ENCODE measurements at regions not wholly inside any gene's neighbourhood (a gene's known extent, or its start where the extent isn't known, plus 50 kb on each side); places are given as distances from the start of the nearest gene placed in this dataset.
"Not testable (repeated sequence)": the region's sequence is repeated elsewhere in the genome, so short reads cannot be mapped to it uniquely, and the experiment has no call there.

- Mint-ChIP-seq H3K27ac (no peak overlapping the region), H3K36me3 (no peaks in the 10 kb centered on the region), H3K9me3 (no peaks in the 10 kb centered on the region), H3K4me1 (no peaks in the 10 kb centered on the region), H3K4me3 (no peak overlapping the region), H3K27me3 (no peaks in the 10 kb centered on the region)
- POLR2A ChIA-PET: no interaction called here
- DNase-seq: no peak
- ATAC-seq (ENCODE audit: low read depth): no peak
Observed at GRCh38 chr4:116539744-116540143, 545.6 kb downstream of the TRAM1L1 start.

- no peak overlapping the region for H3K4me3 Mint-ChIP-seq
- POLR2A ChIA-PET: no interaction called here
- H3K4me1 Mint-ChIP-seq: no peaks in the 10 kb centered on the region
- H3K27me3 Mint-ChIP-seq: no peaks in the 10 kb centered on the region
- H3K27ac Mint-ChIP-seq: no peak overlapping the region
- no peaks in the 10 kb centered on the region for H3K9me3 Mint-ChIP-seq
- no peak for ATAC-seq (ENCODE audit: low read depth)
- no peak for DNase-seq
- no peaks in the 10 kb centered on the region for H3K36me3 Mint-ChIP-seq
Observed at GRCh38 chr4:116537828-116538227, 547.5 kb downstream of the TRAM1L1 start.

- H3K36me3 Mint-ChIP-seq; H3K27me3 Mint-ChIP-seq; H3K27ac Mint-ChIP-seq; POLR2A ChIA-PET; H3K9me3 Mint-ChIP-seq; H3K4me3 Mint-ChIP-seq; DNase-seq; ATAC-seq (ENCODE audit: low read depth); H3K4me1 Mint-ChIP-seq: not testable (repeated sequence)
Observed at GRCh38 chr4:116536024-116536423, 549.4 kb downstream of the TRAM1L1 start.

DNA sequence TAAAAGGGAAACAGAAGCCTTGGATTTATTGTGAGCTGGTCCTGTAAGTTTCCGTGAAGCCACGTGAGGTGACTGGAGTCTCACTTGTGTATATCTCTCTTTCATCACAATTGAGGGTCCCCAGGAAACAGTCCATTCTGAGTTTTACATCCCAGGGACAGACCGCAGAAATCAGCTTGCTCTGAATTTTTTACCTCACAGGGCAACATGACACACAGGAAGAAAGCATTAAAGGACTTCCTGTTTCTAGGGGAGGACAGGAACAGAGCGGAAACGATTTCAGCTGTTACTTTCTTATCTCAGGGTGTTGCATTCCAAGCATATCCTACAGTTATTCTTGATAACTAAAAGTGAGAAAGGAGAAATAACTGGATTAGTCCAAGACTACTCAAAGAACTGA lies 553.5 kb downstream of the TRAM1L1 start:
- Mint-ChIP-seq H3K9me3 (peaks cover 1% of the 10 kb centered on the region), H3K27ac (no peak overlapping the region), H3K27me3 (peaks cover 3% of the 10 kb centered on the region), H3K4me3 (peak overlapping the region; percentile 27), H3K36me3 (no peaks in the 10 kb centered on the region), H3K4me1 (peaks cover 4% of the 10 kb centered on the region)
- POLR2A ChIA-PET: no interaction called here
- no peak for DNase-seq
- peak; percentile 54 for ATAC-seq (ENCODE audit: low read depth)

GRCh38 chr4:116531026-116531425 lies 554.4 kb downstream of the TRAM1L1 start:
- Mint-ChIP-seq H3K27me3 (peaks cover 3% of the 10 kb centered on the region), H3K36me3 (no peaks in the 10 kb centered on the region), H3K4me3 (no peak overlapping the region), H3K9me3 (peaks cover 1% of the 10 kb centered on the region), H3K27ac (no peak overlapping the region), H3K4me1 (peaks cover 4% of the 10 kb centered on the region)
- DNase-seq: no peak
- POLR2A ChIA-PET: no interaction called here
- no peak for ATAC-seq (ENCODE audit: low read depth)

DNA sequence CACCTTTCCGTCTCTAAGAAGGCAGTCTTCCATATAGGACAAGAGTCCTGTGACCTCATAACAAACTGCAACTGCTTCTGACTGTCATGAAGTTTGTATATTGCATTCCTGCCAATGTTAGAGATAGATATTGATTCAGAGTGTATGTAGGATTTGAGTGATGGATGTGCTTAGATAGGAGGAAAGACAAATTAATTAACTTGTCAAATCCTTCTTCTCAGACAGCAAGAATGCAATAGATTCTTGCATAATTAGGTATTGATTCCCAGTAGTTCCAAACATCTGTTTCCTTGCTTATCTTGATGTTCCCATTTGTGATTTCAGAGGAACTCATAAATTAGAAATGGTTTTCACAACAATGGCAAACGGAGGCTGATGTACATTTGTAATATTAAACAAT lies 555.3 kb downstream of the TRAM1L1 start:
- POLR2A ChIA-PET: no interaction called here
- no peak overlapping the region for H3K27ac Mint-ChIP-seq
- no peaks in the 10 kb centered on the region for H3K36me3 Mint-ChIP-seq
- H3K4me3 Mint-ChIP-seq: no peak overlapping the region
- peaks cover 3% of the 10 kb centered on the region for H3K27me3 Mint-ChIP-seq
- no peak for ATAC-seq (ENCODE audit: low read depth)
- peaks cover 4% of the 10 kb centered on the region for H3K4me1 Mint-ChIP-seq
- H3K9me3 Mint-ChIP-seq: peaks cover 1% of the 10 kb centered on the region
- DNase-seq: no peak

- H3K27me3 Mint-ChIP-seq: peaks cover 3% of the 10 kb centered on the region
- H3K36me3 Mint-ChIP-seq: no peaks in the 10 kb centered on the region
- H3K4me1 Mint-ChIP-seq: peaks cover 4% of the 10 kb centered on the region
- POLR2A ChIA-PET: no interaction called here
- DNase-seq (no peak), ATAC-seq (ENCODE audit: low read depth) (no peak)
- no peak overlapping the region for H3K4me3 Mint-ChIP-seq
- H3K9me3 Mint-ChIP-seq: peaks cover 1% of the 10 kb centered on the region
- no peak overlapping the region for H3K27ac Mint-ChIP-seq
Observed at GRCh38 chr4:116529129-116529528, 556.2 kb downstream of the TRAM1L1 start.

- POLR2A ChIA-PET: no interaction called here
- no peak for DNase-seq
Observed at GRCh38 chr4:116522922-116523321, 562.5 kb downstream of the TRAM1L1 start.

GRCh38 chr4:116520886-116521285 lies 564.5 kb downstream of the TRAM1L1 start:
- Mint-ChIP-seq H3K4me1 (no peaks in the 10 kb centered on the region), H3K4me3 (no peak overlapping the region), H3K9me3 (peaks cover 3% of the 10 kb centered on the region), H3K36me3 (no peaks in the 10 kb centered on the region), H3K27ac (no peak overlapping the region), H3K27me3 (no peaks in the 10 kb centered on the region)
- no peak for ATAC-seq (ENCODE audit: low read depth)
- no peak for DNase-seq
- POLR2A ChIA-PET: no interaction called here

More at GRCh38 chr4:116522922-116523321, 562.5 kb downstream of the TRAM1L1 start:
- Mint-ChIP-seq H3K4me3 (no peak overlapping the region), H3K27ac (no peak overlapping the region), H3K27me3 (peaks cover under 1% of the 10 kb centered on the region), H3K4me1 (no peaks in the 10 kb centered on the region), H3K36me3 (no peaks in the 10 kb centered on the region), H3K9me3 (no peaks in the 10 kb centered on the region)
- ATAC-seq (ENCODE audit: low read depth): no peak

DNA sequence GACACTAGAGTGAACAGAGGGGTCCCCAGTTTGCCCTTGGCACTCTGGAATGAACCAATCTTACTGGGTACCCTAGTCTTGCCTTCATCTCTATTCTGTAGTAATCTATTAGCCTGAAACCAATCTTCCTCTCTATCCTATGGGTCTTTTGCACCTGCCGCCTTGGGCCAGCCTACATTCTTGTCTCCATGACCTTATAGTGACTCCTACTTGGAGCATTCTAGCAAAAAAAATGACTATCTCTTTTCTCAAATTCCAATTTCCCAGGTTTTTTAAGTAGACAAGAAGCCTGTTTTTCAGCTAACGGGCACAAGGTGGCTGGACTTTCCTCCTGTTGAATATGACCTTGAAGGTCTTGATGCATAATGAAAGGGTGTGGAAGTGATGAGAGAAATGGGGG lies 568.7 kb downstream of the TRAM1L1 start:
- POLR2A ChIA-PET: no interaction called here
- peaks cover 3% of the 10 kb centered on the region for H3K9me3 Mint-ChIP-seq
- no peak overlapping the region for H3K27ac Mint-ChIP-seq
- H3K4me1 Mint-ChIP-seq: no peaks in the 10 kb centered on the region
- DNase-seq (no peak), ATAC-seq (ENCODE audit: low read depth) (no peak)
- H3K27me3 Mint-ChIP-seq: no peaks in the 10 kb centered on the region
- no peaks in the 10 kb centered on the region for H3K36me3 Mint-ChIP-seq
- no peak overlapping the region for H3K4me3 Mint-ChIP-seq

- Mint-ChIP-seq H3K9me3 (peaks cover 3% of the 10 kb centered on the region), H3K4me3 (no peak overlapping the region), H3K27ac (no peak overlapping the region), H3K36me3 (no peaks in the 10 kb centered on the region), H3K4me1 (no peaks in the 10 kb centered on the region), H3K27me3 (no peaks in the 10 kb centered on the region)
- no peak for DNase-seq
- no peak for ATAC-seq (ENCODE audit: low read depth)
- POLR2A ChIA-PET: no interaction called here
Observed at GRCh38 chr4:116515959-116516358, 569.4 kb downstream of the TRAM1L1 start.

- Mint-ChIP-seq H3K4me1 (no peaks in the 10 kb centered on the region), H3K27ac (no peak overlapping the region), H3K4me3 (no peak overlapping the region), H3K27me3 (no peaks in the 10 kb centered on the region), H3K9me3 (peaks cover 3% of the 10 kb centered on the region), H3K36me3 (no peaks in the 10 kb centered on the region)
- no peak for DNase-seq
- POLR2A ChIA-PET: no interaction called here
- ATAC-seq (ENCODE audit: low read depth): no peak
Observed at GRCh38 chr4:116512552-116512951, 572.8 kb downstream of the TRAM1L1 start.

DNA sequence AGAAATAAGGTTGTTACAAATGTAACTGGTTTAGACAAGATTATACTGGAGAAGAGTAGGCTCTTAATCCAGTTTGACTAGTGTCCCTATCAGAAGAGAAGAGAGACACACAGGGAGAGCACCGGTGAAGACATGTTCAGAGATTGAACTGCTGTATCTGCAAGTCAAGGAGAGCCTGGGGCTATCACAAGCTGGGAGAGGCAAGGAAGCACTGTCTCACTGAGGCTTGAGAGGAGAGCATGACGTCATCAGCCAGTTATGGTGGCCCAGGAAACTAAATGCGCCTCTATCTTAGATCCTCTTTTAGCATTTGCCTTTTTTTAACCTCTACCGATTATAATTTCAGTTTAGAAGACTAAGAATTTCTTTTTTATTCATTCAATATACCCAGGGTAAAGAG lies 583.4 kb downstream of the TRAM1L1 start:
- no peaks in the 10 kb centered on the region for H3K4me1 Mint-ChIP-seq
- no peaks in the 10 kb centered on the region for H3K27me3 Mint-ChIP-seq
- no peaks in the 10 kb centered on the region for H3K36me3 Mint-ChIP-seq
- H3K27ac Mint-ChIP-seq: no peak overlapping the region
- no peak for ATAC-seq (ENCODE audit: low read depth)
- no peak overlapping the region for H3K4me3 Mint-ChIP-seq
- no peaks in the 10 kb centered on the region for H3K9me3 Mint-ChIP-seq
- POLR2A ChIA-PET: no interaction called here
- no peak for DNase-seq

- Mint-ChIP-seq H3K36me3 (no peaks in the 10 kb centered on the region), H3K4me1 (no peaks in the 10 kb centered on the region), H3K4me3 (no peak overlapping the region), H3K27me3 (no peaks in the 10 kb centered on the region), H3K9me3 (no peaks in the 10 kb centered on the region), H3K27ac (no peak overlapping the region)
- ATAC-seq (ENCODE audit: low read depth) (no peak), DNase-seq (no peak)
- POLR2A ChIA-PET: no interaction called here
Observed at GRCh38 chr4:116500225-116500624, 585.2 kb downstream of the TRAM1L1 start.

- Mint-ChIP-seq H3K9me3 (no peaks in the 10 kb centered on the region), H3K4me1 (no peaks in the 10 kb centered on the region), H3K36me3 (no peaks in the 10 kb centered on the region), H3K27me3 (no peaks in the 10 kb centered on the region), H3K27ac (no peak overlapping the region), H3K4me3 (no peak overlapping the region)
- no peak for ATAC-seq (ENCODE audit: low read depth)
- no peak for DNase-seq
- POLR2A ChIA-PET: no interaction called here
Observed at GRCh38 chr4:116489739-116490138, 595.6 kb downstream of the TRAM1L1 start.
